ENCODE measurements at regions not wholly inside any gene's neighbourhood (a gene's known extent, or its start where the extent isn't known, plus 50 kb on each side); places are given as distances from the start of the nearest gene placed in this dataset.

GRCh38 chr6:131459005-131459404, 114.0 kb upstream of the ARG1 start:
- no peak overlapping the region for H2AFZ ChIP-seq (replicated peaks; ENCODE audit: low read length, poor library complexity)
- H3K18ac ChIP-seq (ENCODE audit: low read depth, low read length): no peak overlapping the region
- dilution Hi-C loops (cut with HindIII; ENCODE audit: low sequenced_read_pairs, unreplicated experiment): no loop called here
- no peak overlapping the region for H3K9ac ChIP-seq (ENCODE audit: low read depth, low read length)
- H4K5ac ChIP-seq (ENCODE audit: low read depth, low read length): no peak overlapping the region
- no peak overlapping the region for H2BK20ac ChIP-seq (ENCODE audit: low read depth, low read length)
- no peak overlapping the region for H2BK120ac ChIP-seq (ENCODE audit: low read depth, low read length)
- no peak overlapping the region for H2AK5ac ChIP-seq (ENCODE audit: low read depth, low read length)
- no peak overlapping the region for H4K8ac ChIP-seq (ENCODE audit: low read depth in 2 of 2, low read length in 2 of 2)
- intact Hi-C loops (cut with micrococcal nuclease): no loop called here
- H3K14ac ChIP-seq (replicated peaks; ENCODE audit: low read depth, low read length): no peak overlapping the region
- no peak overlapping the region for H3K27ac ChIP-seq (ENCODE audit: insufficient read depth, low read length)
- no peaks in the 10 kb centered on the region for H3K4me1 ChIP-seq (ENCODE audit: control insufficient read depth, insufficient read depth, low read length)
- DNase-seq (no peak), ATAC-seq (ENCODE audit: low read depth) (no peak)
- no peak for TF ChIP-seq RCOR1 (IDR thresholded peaks at IDR 0.05; ENCODE audit: insufficient replicate concordance, low read length)
- no peak for TF ChIP-seq CEBPB (IDR thresholded peaks at IDR 0.05; ENCODE audit: low read depth, low read length)
- no peak for TF ChIP-seq CHD1 (IDR thresholded peaks at IDR 0.05; ENCODE audit: low read depth, low read length)
- TF ChIP-seq ELK1 (IDR thresholded peaks at IDR 0.05; ENCODE audit: borderline replicate concordance, low read depth, low read length): no peak
- TF ChIP-seq MAFK (IDR thresholded peaks at IDR 0.05; ENCODE audit: low read depth, low read length): no peak
- no peak for TF ChIP-seq FOS (IDR thresholded peaks at IDR 0.05; ENCODE audit: low read depth, low read length)
- no peak for TF ChIP-seq CTCF (conservative IDR thresholded peaks at IDR 0.05; ENCODE audit: low read depth, low read length)
- TF ChIP-seq BHLHE40 (IDR thresholded peaks at IDR 0.05; ENCODE audit: low read depth, low read length): no peak
- TF ChIP-seq RAD21 (IDR thresholded peaks at IDR 0.05; ENCODE audit: low read length): no peak
- no peak for TF ChIP-seq SMC3 (IDR thresholded peaks at IDR 0.05; ENCODE audit: low read depth, low read length)
- no peak for TF ChIP-seq MAZ (IDR thresholded peaks at IDR 0.05; ENCODE audit: borderline replicate concordance, low read depth, low read length)
- no peak for TF ChIP-seq NFE2L2 (IDR thresholded peaks at IDR 0.05; ENCODE audit: low read depth, low read length)
- H3K9me1 ChIP-seq (ENCODE audit: insufficient read depth, low read length): no peaks in the 10 kb centered on the region
- H3K36me3 ChIP-seq (ENCODE audit: control insufficient read depth, insufficient read depth, low read length): no peaks in the 10 kb centered on the region
- H4K91ac ChIP-seq (ENCODE audit: insufficient read depth, low read depth, low read length): no peak overlapping the region
- no peaks in the 10 kb centered on the region for H4K20me1 ChIP-seq (ENCODE audit: insufficient read depth, low read length)
- no peaks in the 10 kb centered on the region for H3K9me3 ChIP-seq (ENCODE audit: control insufficient read depth, insufficient read depth, low read length)
- H2BK15ac ChIP-seq (ENCODE audit: low read depth, low read length): no peak overlapping the region
- H3K23ac ChIP-seq (ENCODE audit: low read depth, low read length): no peak overlapping the region
- H3K79me1 ChIP-seq (ENCODE audit: low read depth in 1 of 2, low read length in 2 of 2): no peaks in the 10 kb centered on the region
- CTCF ChIA-PET: interaction anchor here (0.8 kb wide), 1 partner anchor 13 kb away, joined by 3 read pairs; no protein-coding TSS in a partner anchor
- no peak overlapping the region for H2BK5ac ChIP-seq (ENCODE audit: low read depth, low read length, poor library complexity, severe bottlenecking)
- H3K56ac ChIP-seq (ENCODE audit: extremely low read depth, insufficient read depth, low read length): no peak overlapping the region
- H3K4ac ChIP-seq (ENCODE audit: low read depth, low read length): no peak overlapping the region
- BruUV-seq (replicated peaks): no TSS peak
- in situ Hi-C loops (cut with MboI; ENCODE audit: low sequenced_read_pairs): no loop called here
- H3K4me3 ChIP-seq (ENCODE audit: insufficient read depth, low read depth, low read length): no peak overlapping the region
- H3K27me3 ChIP-seq (ENCODE audit: control insufficient read depth, insufficient read depth, low read length): peaks cover 10% of the 10 kb centered on the region
- no peak overlapping the region for H2AK9ac ChIP-seq (replicated peaks; ENCODE audit: low read depth, low read length, poor library complexity)
- POLR2A ChIA-PET (ENCODE audit: unreplicated experiment): no interaction called here
- no peak overlapping the region for H3K4me2 ChIP-seq (ENCODE audit: low read depth, low read length)
